ENCODE measurements at regions not wholly inside any gene's neighbourhood (a gene's known extent, or its start where the extent isn't known, plus 50 kb on each side); places are given as distances from the start of the nearest gene placed in this dataset.

DNA sequence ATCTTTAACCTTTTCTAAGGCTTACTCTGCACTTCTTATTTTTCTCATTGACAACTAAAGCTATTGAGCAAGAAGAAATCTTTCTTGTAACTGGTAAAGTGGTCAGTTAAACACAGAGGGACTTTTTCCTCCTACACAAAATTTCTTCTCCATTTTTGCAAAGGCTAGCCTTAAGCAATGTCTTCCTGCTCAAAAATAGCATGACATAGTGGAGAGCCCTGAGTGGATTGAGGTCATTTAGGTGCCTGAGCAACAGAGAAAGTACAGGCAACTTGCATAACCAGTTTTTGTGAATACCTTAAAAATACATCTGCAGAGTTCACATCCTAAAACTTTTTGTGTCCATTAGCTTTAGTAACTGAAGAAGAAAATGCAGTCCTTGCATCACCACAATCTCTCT, 144.7 kb upstream of the TTC14 start (continued):
- TF ChIP-seq, protein P1, sequence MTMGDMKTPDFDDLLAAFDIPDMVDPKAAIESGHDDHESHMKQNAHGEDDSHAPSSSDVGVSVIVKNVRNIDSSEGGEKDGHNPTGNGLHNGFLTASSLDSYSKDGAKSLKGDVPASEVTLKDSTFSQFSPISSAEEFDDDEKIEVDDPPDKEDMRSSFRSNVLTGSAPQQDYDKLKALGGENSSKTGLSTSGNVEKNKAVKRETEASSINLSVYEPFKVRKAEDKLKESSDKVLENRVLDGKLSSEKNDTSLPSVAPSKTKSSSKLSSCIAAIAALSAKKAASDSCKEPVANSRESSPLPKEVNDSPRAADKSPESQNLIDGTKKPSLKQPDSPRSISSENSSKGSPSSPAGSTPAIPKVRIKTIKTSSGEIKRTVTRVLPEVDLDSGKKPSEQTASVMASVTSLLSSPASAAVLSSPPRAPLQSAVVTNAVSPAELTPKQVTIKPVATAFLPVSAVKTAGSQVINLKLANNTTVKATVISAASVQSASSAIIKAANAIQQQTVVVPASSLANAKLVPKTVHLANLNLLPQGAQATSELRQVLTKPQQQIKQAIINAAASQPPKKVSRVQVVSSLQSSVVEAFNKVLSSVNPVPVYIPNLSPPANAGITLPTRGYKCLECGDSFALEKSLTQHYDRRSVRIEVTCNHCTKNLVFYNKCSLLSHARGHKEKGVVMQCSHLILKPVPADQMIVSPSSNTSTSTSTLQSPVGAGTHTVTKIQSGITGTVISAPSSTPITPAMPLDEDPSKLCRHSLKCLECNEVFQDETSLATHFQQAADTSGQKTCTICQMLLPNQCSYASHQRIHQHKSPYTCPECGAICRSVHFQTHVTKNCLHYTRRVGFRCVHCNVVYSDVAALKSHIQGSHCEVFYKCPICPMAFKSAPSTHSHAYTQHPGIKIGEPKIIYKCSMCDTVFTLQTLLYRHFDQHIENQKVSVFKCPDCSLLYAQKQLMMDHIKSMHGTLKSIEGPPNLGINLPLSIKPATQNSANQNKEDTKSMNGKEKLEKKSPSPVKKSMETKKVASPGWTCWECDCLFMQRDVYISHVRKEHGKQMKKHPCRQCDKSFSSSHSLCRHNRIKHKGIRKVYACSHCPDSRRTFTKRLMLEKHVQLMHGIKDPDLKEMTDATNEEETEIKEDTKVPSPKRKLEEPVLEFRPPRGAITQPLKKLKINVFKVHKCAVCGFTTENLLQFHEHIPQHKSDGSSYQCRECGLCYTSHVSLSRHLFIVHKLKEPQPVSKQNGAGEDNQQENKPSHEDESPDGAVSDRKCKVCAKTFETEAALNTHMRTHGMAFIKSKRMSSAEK (CRISPR knock-in tag; IDR thresholded peaks at IDR 0.05; ENCODE audit: borderline replicate concordance) = no peak
- no peak for TF ChIP-seq ZNF219 (CRISPR knock-in tag; IDR thresholded peaks at IDR 0.05; ENCODE audit: borderline replicate concordance)
- TF ChIP-seq, protein P2, sequence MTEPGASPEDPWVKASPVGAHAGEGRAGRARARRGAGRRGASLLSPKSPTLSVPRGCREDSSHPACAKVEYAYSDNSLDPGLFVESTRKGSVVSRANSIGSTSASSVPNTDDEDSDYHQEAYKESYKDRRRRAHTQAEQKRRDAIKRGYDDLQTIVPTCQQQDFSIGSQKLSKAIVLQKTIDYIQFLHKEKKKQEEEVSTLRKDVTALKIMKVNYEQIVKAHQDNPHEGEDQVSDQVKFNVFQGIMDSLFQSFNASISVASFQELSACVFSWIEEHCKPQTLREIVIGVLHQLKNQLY (CRISPR knock-in tag; IDR thresholded peaks at IDR 0.05) = no peak
- no peak for TF ChIP-seq SOX15 (CRISPR knock-in tag; IDR thresholded peaks at IDR 0.05)
- TF ChIP-seq ZNF416 (CRISPR knock-in tag; IDR thresholded peaks at IDR 0.05) = no peak
- no peak for TF ChIP-seq KAT7 (CRISPR knock-in tag; IDR thresholded peaks at IDR 0.05; ENCODE audit: borderline replicate concordance)
- TF ChIP-seq, protein P3, sequence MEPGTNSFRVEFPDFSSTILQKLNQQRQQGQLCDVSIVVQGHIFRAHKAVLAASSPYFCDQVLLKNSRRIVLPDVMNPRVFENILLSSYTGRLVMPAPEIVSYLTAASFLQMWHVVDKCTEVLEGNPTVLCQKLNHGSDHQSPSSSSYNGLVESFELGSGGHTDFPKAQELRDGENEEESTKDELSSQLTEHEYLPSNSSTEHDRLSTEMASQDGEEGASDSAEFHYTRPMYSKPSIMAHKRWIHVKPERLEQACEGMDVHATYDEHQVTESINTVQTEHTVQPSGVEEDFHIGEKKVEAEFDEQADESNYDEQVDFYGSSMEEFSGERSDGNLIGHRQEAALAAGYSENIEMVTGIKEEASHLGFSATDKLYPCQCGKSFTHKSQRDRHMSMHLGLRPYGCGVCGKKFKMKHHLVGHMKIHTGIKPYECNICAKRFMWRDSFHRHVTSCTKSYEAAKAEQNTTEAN (CRISPR knock-in tag; IDR thresholded peaks at IDR 0.05) = no peak
- no peak for TF ChIP-seq ZNF671 (CRISPR knock-in tag; IDR thresholded peaks at IDR 0.05)
- no peak for TF ChIP-seq JUN (CRISPR knock-in tag; IDR thresholded peaks at IDR 0.05)
- no peak for TF ChIP-seq NFE2L1 (CRISPR knock-in tag; IDR thresholded peaks at IDR 0.05)
- TF ChIP-seq ZNF396 (CRISPR knock-in tag; IDR thresholded peaks at IDR 0.05; ENCODE audit: borderline replicate concordance) = no peak
- TF ChIP-seq ETV6 (CRISPR knock-in tag; IDR thresholded peaks at IDR 0.05) = no peak
- no peak for TF ChIP-seq RORB (CRISPR knock-in tag; IDR thresholded peaks at IDR 0.05)

DNA sequence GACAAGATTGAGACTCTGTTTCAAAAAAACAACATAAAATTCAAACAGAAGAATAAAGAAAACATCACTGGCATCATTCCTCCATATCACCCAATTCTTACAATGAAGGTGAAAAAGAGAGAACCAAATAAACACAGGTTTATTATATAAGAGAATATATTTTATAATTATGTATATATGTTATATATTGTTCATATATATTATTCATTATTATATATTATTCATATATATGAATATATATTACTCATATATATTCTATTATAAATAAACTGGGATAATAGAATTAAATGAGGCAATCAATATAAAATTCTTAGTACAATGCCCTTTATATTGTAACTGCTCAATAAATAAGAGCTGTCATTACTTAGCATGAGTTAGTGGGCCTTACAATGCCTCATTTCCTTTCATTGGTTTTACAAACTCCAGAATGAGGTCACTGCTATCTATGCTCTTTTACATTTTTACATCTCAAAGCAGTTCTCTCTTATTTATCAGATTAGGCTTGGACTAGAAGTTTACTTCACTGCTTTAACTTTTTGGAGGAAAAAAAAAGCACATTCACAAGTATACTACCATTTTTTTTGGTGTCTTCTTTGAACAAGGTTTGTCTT, 135.5 kb upstream of the TTC14 start:
- Mint-ChIP-seq H3K4me1 (peaks cover 5% of the 10 kb centered on the region; the same call in 1 of the 2 replicates), H3K27ac (no peak overlapping the region), H3K36me3 (no peaks in the 10 kb centered on the region), H3K4me3 (no peak overlapping the region), H3K9me3 (peaks cover 4% of the 10 kb centered on the region; the same call in 1 of the 2 replicates), H3K27me3 (ENCODE audit: low read depth) (no peaks in the 10 kb centered on the region)
- CTCF ChIA-PET = no interaction called here
- TF ChIP-seq, protein P4, sequence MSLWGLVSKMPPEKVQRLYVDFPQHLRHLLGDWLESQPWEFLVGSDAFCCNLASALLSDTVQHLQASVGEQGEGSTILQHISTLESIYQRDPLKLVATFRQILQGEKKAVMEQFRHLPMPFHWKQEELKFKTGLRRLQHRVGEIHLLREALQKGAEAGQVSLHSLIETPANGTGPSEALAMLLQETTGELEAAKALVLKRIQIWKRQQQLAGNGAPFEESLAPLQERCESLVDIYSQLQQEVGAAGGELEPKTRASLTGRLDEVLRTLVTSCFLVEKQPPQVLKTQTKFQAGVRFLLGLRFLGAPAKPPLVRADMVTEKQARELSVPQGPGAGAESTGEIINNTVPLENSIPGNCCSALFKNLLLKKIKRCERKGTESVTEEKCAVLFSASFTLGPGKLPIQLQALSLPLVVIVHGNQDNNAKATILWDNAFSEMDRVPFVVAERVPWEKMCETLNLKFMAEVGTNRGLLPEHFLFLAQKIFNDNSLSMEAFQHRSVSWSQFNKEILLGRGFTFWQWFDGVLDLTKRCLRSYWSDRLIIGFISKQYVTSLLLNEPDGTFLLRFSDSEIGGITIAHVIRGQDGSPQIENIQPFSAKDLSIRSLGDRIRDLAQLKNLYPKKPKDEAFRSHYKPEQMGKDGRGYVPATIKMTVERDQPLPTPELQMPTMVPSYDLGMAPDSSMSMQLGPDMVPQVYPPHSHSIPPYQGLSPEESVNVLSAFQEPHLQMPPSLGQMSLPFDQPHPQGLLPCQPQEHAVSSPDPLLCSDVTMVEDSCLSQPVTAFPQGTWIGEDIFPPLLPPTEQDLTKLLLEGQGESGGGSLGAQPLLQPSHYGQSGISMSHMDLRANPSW (CRISPR knock-in tag; conservative IDR thresholded peaks at IDR 0.05; ENCODE audit: low read depth) = no peak
- peak; percentile 92 for TF ChIP-seq HMGA2 (CRISPR knock-in tag; IDR thresholded peaks at IDR 0.05)
- no peak for TF ChIP-seq FOXP1 (CRISPR knock-in tag; IDR thresholded peaks at IDR 0.05; ENCODE audit: borderline replicate concordance)
- DNase-seq (ENCODE audit: low spot score) (no peak), ATAC-seq (no peak)
- POLR2A ChIA-PET = no interaction called here

All from WTC11 (cell line).